ENCODE measurements at regions not wholly inside any gene's neighbourhood (a gene's known extent, or its start where the extent isn't known, plus 50 kb on each side); places are given as distances from the start of the nearest gene placed in this dataset.

DNA sequence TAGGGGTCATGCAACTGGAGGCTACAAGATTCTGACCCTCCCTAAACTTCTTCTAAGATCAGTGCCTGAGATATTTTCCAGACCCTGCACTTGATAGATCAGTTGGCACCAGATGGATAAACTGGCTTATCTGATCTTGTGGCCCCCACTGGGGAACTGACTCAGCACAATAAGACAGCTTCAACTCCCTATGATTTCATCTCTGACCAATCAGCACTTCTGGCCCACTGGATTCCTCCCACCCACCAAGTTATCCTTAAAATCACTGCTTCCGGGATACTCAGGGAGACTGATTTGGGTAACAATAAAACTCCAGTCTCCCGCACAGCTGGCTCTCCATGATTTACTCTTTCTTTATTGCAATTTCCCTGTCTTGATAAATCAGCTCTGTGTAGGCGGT, 2180.4 kb upstream of the WWC1 start:
- H3K27me3 ChIP-seq, result no peaks in the 10 kb centered on the region
- no peaks in the 10 kb centered on the region for H3K9me3 ChIP-seq
- ATAC-seq (no peak), DNase-seq (no peak)
- H3K27ac ChIP-seq, result no peak overlapping the region
- intact Hi-C loops (cut with DNase I), result no loop called here
- no peak for TF ChIP-seq POLR2A (IDR thresholded peaks at IDR 0.05)
- TF ChIP-seq, protein P1, sequence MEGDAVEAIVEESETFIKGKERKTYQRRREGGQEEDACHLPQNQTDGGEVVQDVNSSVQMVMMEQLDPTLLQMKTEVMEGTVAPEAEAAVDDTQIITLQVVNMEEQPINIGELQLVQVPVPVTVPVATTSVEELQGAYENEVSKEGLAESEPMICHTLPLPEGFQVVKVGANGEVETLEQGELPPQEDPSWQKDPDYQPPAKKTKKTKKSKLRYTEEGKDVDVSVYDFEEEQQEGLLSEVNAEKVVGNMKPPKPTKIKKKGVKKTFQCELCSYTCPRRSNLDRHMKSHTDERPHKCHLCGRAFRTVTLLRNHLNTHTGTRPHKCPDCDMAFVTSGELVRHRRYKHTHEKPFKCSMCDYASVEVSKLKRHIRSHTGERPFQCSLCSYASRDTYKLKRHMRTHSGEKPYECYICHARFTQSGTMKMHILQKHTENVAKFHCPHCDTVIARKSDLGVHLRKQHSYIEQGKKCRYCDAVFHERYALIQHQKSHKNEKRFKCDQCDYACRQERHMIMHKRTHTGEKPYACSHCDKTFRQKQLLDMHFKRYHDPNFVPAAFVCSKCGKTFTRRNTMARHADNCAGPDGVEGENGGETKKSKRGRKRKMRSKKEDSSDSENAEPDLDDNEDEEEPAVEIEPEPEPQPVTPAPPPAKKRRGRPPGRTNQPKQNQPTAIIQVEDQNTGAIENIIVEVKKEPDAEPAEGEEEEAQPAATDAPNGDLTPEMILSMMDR (IDR thresholded peaks at IDR 0.05), result no peak
- no peaks in the 10 kb centered on the region for H3K4me1 ChIP-seq
- no peak overlapping the region for H3K4me3 ChIP-seq
- H3K36me3 ChIP-seq (replicated peaks in 1 of 2; ENCODE audit: insufficient read depth in 1 of 2, low read depth in 2 of 2), result no peaks in the 10 kb centered on the region
- 79 to 83% methylated on average over 3 of the region's 3 CpGs for WGBS, 2 donors

DNA sequence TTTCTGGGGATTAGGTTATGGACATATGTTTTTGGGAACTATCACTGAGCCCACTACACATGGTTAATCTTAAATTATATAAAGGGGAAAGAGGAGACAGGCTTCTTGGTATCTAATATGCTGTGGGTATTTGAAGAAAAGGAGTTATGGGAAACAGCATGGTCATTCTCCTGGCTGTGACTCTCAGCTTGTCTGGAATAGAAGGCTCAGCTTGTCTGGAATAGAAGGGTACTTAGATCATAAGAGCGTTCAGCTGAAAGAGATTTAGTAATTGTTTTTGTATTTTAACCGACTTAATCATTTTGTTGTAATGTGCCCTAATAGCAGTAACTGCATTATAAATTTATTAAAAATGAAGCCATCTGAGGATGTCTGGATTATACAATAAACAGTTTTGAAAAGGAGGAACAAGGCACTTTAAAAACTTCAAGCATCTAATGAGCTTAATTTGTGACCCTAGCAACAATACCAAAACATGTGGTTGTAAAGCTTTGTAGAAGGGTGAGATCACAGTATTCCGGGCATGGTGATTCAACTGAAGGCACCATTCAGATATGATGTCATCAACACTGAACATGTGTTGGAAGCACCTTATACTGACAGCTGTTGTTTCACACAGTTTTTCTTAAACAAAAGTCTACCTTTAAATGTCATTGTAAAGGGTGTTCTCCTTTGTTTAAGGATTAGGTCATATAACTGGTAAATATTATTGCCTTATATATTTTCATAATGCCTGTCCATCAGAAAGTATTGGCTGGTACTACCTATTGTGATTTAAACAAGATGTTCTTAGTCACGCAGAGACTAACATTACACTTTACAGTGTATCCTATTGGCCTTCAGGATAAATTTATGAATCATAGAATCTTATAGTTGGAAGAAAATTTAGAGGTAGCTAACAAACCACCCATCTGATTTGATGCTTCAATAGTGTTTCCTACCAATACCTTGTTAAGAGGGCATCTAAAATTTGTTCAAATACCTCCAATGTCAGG, 2174.1 kb upstream of the WWC1 start:
- intact Hi-C loops (cut with DNase I), result no loop called here
- ATAC-seq, result no peak
- H3K27ac ChIP-seq, result no peak overlapping the region

DNA sequence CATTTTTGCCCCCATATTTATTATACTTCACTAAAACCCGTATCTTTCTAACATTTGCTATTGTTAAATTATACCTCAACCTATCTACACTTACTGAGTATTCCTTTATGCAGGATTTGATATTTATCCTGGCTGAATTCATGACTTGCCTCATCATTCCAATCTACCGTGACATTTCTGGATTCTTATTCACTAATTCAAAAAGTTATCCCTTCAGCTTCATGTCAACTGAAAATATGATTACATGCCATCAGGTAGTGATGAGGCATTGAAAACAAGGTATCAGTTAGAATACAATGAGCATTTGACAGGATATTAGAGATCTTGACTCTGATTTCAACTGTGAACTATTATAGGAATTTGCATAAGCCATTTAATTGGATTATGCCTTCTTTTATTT, 2171.9 kb upstream of the WWC1 start:
- Histone ChIP-seq H3K27me3 (no peaks in the 10 kb centered on the region), H3K36me3 (replicated peaks in 1 of 2; ENCODE audit: insufficient read depth in 1 of 2, low read depth in 2 of 2) (no peaks in the 10 kb centered on the region), H3K4me3 (no peak overlapping the region), H3K4me1 (no peaks in the 10 kb centered on the region), H3K9me3 (no peaks in the 10 kb centered on the region), H3K27ac (no peak overlapping the region)
- no peak for ATAC-seq
- 67 to 72% methylated on average over 2 of the region's 2 CpGs for WGBS, 2 donors
- intact Hi-C loops (cut with DNase I), result no loop called here
- DNase-seq, result no peak
- no peak for TF ChIP-seq POLR2A (IDR thresholded peaks at IDR 0.05)
- TF ChIP-seq, protein P1 (IDR thresholded peaks at IDR 0.05), result no peak

More for the DNA sequence above, 2174.1 kb upstream of the WWC1 start:
- H3K4me3 ChIP-seq, result no peak overlapping the region
- no peaks in the 10 kb centered on the region for H3K36me3 ChIP-seq (replicated peaks in 1 of 2; ENCODE audit: insufficient read depth in 1 of 2, low read depth in 2 of 2)
- H3K27me3 ChIP-seq, result no peaks in the 10 kb centered on the region
- WGBS, 2 donors, result 82 to 84% methylated on average over 4 of the region's 4 CpGs
- no peaks in the 10 kb centered on the region for H3K4me1 ChIP-seq
- H3K9me3 ChIP-seq, result no peaks in the 10 kb centered on the region
- DNase-seq, result no peak
- TF ChIP-seq, protein P1 (IDR thresholded peaks at IDR 0.05), result no peak
- no peak for TF ChIP-seq POLR2A (IDR thresholded peaks at IDR 0.05)

DNA sequence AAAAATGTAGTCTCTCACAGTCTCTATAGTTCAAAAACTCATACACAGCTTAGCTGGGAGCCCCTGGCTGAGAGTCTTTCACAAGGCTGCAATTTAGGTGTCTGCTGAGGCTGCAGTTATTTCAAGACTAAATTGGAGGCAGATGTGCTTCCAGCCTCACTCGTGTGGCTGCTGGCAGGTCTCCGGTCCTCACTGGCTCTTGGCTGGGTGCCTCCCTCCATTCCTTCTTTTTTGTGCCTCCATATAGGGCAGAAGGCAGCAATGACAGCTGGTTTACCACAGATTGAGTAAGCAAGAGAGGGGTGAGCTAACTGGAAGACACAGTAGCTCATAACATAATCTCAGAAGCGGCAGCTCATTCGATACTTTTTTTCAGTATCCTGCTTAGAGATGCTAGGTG, 2167.7 kb upstream of the WWC1 start:
- Histone ChIP-seq H3K27me3 (no peaks in the 10 kb centered on the region), H3K27ac (no peak overlapping the region), H3K9me3 (no peaks in the 10 kb centered on the region), H3K4me1 (no peaks in the 10 kb centered on the region), H3K36me3 (replicated peaks in 1 of 2; ENCODE audit: insufficient read depth in 1 of 2, low read depth in 2 of 2) (no peaks in the 10 kb centered on the region), H3K4me3 (no peak overlapping the region)
- intact Hi-C loops (cut with DNase I), result no loop called here
- TF ChIP-seq, protein P1 (IDR thresholded peaks at IDR 0.05), result no peak
- no peak for TF ChIP-seq POLR2A (IDR thresholded peaks at IDR 0.05)
- no peak for DNase-seq
- 66 to 75% methylated on average over 4 of the region's 4 CpGs for WGBS, 2 donors
- no peak for ATAC-seq
